ENCODE measurements at regions not wholly inside any gene's neighbourhood (a gene's known extent, or its start where the extent isn't known, plus 50 kb on each side); places are given as distances from the start of the nearest gene placed in this dataset.
A peak's percentile ranks its signal among the peaks of the same experiment; 100 is the strongest.

DNA sequence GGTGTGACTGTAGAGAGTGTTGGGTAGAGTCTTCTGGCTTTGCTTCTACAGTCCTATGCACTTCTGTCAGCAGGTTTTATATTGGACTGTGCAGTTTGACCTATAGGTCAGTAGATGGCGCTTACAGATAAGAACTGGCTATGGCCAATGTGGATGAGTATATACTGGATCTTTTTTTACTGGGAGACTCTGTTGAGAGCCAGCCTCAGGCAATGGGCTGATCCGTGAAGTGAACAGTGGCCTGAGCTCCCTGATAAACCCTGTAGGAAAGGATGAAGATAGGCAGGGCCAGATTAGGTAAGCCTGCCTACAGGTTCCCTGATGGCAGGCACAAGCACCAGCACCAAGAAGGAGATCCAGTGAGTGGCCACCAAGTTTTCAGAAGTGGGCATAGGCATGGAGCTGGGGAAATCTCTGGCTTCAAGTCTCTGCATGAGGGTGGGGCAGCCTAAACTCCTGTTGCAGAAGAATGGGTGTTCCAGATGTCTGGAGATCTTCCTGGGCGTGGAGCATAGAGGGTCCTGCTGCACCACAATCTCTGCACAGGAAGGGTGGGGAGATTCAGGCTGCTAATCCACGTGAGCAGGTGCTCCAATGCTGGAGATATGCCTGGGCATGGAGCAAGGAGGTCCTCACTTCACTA lies 326.0 kb upstream of the SGO1 start:
- Mint-ChIP-seq H3K4me3 (no peak overlapping the region), H3K9me3 (0 out of 3 replicates have a peak, but pooled peaks cover 2% of the 10 kb centered on the region), H3K36me3 (ENCODE audit: low read depth) (no peaks in the 10 kb centered on the region), H3K4me1 (no peaks in the 10 kb centered on the region; the same call in 2 of the 3 replicates), H3K27me3 (ENCODE audit: insufficient read depth, low read depth, poor library complexity) (no peaks in the 10 kb centered on the region), H3K27ac (peak overlapping the region; percentile 66; the same call in 1 of the 2 replicates)
- no peaks in the 10 kb centered on the region for H3K79me2 ChIP-seq (replicated peaks; ENCODE audit: insufficient read depth)
- H3K27ac ChIP-seq (ENCODE audit: low read depth), result no peak overlapping the region
- TF ChIP-seq STAT1 (IDR thresholded peaks at IDR 0.05; ENCODE audit: unreplicated experiment), result no peak
- TF ChIP-seq, protein P1, sequence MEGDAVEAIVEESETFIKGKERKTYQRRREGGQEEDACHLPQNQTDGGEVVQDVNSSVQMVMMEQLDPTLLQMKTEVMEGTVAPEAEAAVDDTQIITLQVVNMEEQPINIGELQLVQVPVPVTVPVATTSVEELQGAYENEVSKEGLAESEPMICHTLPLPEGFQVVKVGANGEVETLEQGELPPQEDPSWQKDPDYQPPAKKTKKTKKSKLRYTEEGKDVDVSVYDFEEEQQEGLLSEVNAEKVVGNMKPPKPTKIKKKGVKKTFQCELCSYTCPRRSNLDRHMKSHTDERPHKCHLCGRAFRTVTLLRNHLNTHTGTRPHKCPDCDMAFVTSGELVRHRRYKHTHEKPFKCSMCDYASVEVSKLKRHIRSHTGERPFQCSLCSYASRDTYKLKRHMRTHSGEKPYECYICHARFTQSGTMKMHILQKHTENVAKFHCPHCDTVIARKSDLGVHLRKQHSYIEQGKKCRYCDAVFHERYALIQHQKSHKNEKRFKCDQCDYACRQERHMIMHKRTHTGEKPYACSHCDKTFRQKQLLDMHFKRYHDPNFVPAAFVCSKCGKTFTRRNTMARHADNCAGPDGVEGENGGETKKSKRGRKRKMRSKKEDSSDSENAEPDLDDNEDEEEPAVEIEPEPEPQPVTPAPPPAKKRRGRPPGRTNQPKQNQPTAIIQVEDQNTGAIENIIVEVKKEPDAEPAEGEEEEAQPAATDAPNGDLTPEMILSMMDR (conservative IDR thresholded peaks at IDR 0.05; ENCODE audit: low read depth in 2 of 2), result peak; percentile 86 to 93
- no peaks in the 10 kb centered on the region for H3K36me3 ChIP-seq (ENCODE audit: insufficient read depth)
- H3F3A ChIP-seq (replicated peaks; ENCODE audit: low read depth), result no peaks in the 10 kb centered on the region
- H3K27me3 ChIP-seq (ENCODE audit: insufficient read depth), result no peaks in the 10 kb centered on the region
- H3K4me3 ChIP-seq, result no peak overlapping the region
- H2AFZ ChIP-seq, result peak overlapping the region; percentile 56; the same call in 1 of the 2 replicates
- no peak overlapping the region for H3K4me2 ChIP-seq
- H4K20me1 ChIP-seq (replicated peaks; ENCODE audit: insufficient read depth), result no peaks in the 10 kb centered on the region
- ATAC-seq (peak; percentile 100), DNase-seq (ENCODE audit: low spot score) (peak; percentile 83)
- no peaks in the 10 kb centered on the region for H3K9me2 ChIP-seq (ENCODE audit: insufficient read depth)
- H3K4me1 ChIP-seq (ENCODE audit: insufficient read depth), result no peaks in the 10 kb centered on the region

DNA sequence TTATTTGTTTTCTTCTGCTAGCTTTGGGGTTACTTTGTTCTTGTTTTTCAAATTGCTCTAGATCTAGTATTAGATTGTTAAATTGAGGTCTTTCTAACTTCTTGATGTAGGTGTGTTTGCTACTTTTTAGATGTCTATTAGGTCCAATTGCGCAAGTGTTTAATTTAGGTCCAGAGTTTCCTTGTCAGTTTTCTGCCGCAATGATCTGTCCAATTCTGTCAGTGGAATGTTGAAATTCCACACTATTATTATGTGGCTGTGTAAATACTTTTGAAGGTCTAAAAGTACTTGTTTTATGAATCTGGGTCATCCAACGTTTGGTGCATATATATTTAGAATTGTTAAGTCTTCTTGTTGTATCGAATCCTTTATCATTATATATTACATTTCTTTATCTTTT lies 324.4 kb upstream of the SGO1 start:
- H3K4me3 Mint-ChIP-seq, result no peak overlapping the region
- no peaks in the 10 kb centered on the region for H3K36me3 ChIP-seq (ENCODE audit: insufficient read depth)
- no peaks in the 10 kb centered on the region for H3K4me1 ChIP-seq (ENCODE audit: insufficient read depth)
- no peak for ATAC-seq
- no peak overlapping the region for H3K4me2 ChIP-seq
- no peaks in the 10 kb centered on the region for H3F3A ChIP-seq (replicated peaks; ENCODE audit: low read depth)
- no peaks in the 10 kb centered on the region for H3K79me2 ChIP-seq (replicated peaks; ENCODE audit: insufficient read depth)
- no peaks in the 10 kb centered on the region for H3K9me2 ChIP-seq (ENCODE audit: insufficient read depth)
- no peaks in the 10 kb centered on the region for H3K27me3 Mint-ChIP-seq (ENCODE audit: insufficient read depth, low read depth, poor library complexity)
- H3K9me3 Mint-ChIP-seq, result 0 out of 3 replicates have a peak, but pooled peaks cover 2% of the 10 kb centered on the region
- H3K4me3 ChIP-seq, result no peak overlapping the region
- no peaks in the 10 kb centered on the region for H3K36me3 Mint-ChIP-seq (ENCODE audit: low read depth)
- no peak overlapping the region for H3K27ac ChIP-seq (ENCODE audit: low read depth)
- H2AFZ ChIP-seq, result no peak overlapping the region
- DNase-seq (ENCODE audit: low spot score), result no peak
- H3K4me1 Mint-ChIP-seq, result no peaks in the 10 kb centered on the region; the same call in 2 of the 3 replicates
- TF ChIP-seq POLR2AphosphoS5 (IDR thresholded peaks at IDR 0.05; ENCODE audit: low read depth), result no peak
- no peak for TF ChIP-seq NANOG (IDR thresholded peaks at IDR 0.05; ENCODE audit: borderline replicate concordance)
- TF ChIP-seq EZH2 (IDR thresholded peaks at IDR 0.05; ENCODE audit: low read depth, unreplicated experiment), result no peak
- TF ChIP-seq, protein P1 (conservative IDR thresholded peaks at IDR 0.05; ENCODE audit: low read depth in 2 of 2), result no peak
- TF ChIP-seq, protein P2, sequence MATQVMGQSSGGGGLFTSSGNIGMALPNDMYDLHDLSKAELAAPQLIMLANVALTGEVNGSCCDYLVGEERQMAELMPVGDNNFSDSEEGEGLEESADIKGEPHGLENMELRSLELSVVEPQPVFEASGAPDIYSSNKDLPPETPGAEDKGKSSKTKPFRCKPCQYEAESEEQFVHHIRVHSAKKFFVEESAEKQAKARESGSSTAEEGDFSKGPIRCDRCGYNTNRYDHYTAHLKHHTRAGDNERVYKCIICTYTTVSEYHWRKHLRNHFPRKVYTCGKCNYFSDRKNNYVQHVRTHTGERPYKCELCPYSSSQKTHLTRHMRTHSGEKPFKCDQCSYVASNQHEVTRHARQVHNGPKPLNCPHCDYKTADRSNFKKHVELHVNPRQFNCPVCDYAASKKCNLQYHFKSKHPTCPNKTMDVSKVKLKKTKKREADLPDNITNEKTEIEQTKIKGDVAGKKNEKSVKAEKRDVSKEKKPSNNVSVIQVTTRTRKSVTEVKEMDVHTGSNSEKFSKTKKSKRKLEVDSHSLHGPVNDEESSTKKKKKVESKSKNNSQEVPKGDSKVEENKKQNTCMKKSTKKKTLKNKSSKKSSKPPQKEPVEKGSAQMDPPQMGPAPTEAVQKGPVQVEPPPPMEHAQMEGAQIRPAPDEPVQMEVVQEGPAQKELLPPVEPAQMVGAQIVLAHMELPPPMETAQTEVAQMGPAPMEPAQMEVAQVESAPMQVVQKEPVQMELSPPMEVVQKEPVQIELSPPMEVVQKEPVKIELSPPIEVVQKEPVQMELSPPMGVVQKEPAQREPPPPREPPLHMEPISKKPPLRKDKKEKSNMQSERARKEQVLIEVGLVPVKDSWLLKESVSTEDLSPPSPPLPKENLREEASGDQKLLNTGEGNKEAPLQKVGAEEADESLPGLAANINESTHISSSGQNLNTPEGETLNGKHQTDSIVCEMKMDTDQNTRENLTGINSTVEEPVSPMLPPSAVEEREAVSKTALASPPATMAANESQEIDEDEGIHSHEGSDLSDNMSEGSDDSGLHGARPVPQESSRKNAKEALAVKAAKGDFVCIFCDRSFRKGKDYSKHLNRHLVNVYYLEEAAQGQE (IDR thresholded peaks at IDR 0.05; ENCODE audit: unreplicated experiment), result no peak
- no peak overlapping the region for H3K27ac Mint-ChIP-seq
- H3K27me3 ChIP-seq (ENCODE audit: insufficient read depth), result no peaks in the 10 kb centered on the region
- H4K20me1 ChIP-seq (replicated peaks; ENCODE audit: insufficient read depth), result no peaks in the 10 kb centered on the region
